Epidermal melanocyte (primary cell): ENCODE measurements at regions not wholly inside any gene's neighbourhood (a gene's known extent, or its start where the extent isn't known, plus 50 kb on each side); places are given as distances from the start of the nearest gene placed in this dataset.
"Not testable (repeated sequence)": the region's sequence is repeated elsewhere in the genome, so short reads cannot be mapped to it uniquely, and the experiment has no call there.

Source experiments
- DNase-seq: peaks from one replicate; pipeline ENCODE4 v3.0.0; 2011; ENCODE audit warnings: low spot score; ENCODE audit not compliant: insufficient read length

GRCh38 chr1:69076631-69077030 is 491.1 kb upstream of the LRRC7 start:
- no peak for DNase-seq

DNA sequence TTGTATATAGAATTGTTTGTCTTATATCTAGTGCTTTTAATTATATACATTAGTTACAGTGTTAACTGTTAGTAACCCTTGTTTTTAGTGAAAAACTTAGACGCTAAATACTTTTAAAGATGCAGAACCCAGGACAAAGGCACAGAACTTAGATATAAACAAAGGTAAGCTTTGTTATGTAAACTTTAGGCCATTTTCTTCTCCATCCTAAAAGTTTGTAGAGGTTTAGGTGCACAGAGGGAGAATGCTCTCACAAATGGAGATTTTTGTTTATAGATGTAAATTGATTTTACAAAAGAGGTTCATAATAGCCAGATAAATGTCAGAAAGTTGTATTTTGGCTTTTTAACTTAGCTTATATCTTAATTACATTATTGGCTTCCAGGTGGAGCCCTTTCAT is 490.5 kb upstream of the LRRC7 start:
- DNase-seq: no peak

DNA sequence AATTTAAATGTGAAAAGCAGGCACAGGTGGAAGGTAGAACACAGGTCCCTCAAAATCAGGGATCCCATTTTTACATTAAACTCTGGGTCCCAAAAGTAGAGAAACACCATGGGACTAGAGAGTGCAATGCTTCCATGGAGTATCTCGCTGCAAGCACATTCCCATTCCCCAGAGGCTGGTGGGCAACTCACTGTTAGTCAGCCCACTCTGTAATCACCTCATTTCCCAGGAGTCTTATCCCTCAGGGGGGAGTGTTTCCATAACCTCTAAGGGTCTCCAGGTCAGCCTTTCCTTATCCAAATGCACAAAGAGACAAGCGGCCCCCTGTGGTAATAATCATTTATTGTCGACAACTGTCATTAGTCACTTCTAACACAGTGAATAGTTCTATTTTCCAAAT is 490.1 kb upstream of the LRRC7 start:
- DNase-seq: no peak

- DNase-seq: no peak
Observed at GRCh38 chr1:69081668-69082067, 486.1 kb upstream of the LRRC7 start.

DNA sequence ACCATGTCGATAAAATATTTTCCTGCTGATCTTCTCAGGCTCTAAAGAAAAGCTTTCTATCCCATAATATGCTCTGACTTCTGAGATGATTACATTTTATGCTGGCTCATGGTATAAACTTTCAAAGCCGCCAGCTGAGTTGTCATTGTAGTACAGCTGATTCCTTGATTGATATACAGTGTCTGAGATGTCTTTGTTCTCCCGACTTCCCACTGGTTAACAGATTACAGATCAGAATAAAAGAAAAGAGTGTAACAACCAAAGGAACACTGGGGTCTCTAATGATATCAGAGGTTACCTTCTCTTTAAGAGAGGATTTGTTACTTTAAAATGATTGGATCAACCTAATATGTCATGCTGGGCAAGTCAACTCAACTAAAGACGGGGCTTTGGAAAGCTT is 485.4 kb upstream of the LRRC7 start:
- DNase-seq: no peak

GRCh38 chr1:69086148-69086547 is 481.6 kb upstream of the LRRC7 start:
- no peak for DNase-seq

DNA sequence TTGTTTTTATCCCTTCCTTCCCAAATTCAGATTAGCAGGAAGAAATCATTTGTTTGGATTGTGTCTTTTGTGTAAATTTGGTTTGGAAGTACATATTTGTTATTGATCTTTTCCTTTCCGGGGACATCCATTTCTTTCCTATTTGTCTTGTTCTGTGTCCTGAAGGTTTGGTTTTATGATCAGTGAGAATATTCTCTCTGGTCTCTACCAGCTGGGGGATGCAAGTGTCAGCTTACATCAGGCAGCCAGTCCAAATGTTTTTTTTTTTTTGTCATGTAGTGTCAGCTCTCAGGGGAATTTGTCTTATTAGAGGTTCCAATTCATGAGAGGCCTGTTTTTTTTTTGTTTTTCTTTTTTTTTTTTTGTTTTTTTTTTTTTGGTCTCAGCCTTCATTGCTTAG is 479.2 kb upstream of the LRRC7 start:
- DNase-seq: no peak

GRCh38 chr1:69090170-69090569 is 477.6 kb upstream of the LRRC7 start:
- no peak for DNase-seq

DNA sequence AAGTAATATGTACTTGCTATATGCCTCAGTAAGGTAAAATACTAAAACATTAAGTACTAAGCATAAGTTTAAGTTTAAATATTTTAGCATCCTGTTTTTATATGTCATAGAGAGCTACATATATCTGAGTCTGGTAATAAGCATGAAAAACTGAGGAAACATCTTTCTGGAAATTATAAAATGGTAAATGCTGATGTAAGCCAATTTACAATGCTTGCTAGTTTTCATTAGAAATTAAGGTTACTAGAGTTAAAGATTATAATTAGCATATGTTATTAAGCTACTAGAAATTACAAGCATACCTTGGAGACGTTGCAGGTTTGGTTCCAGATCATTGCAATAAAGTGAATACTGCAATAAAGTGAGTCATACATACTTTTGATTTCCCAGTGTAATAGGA is 477.0 kb upstream of the LRRC7 start:
- DNase-seq: no peak

DNA sequence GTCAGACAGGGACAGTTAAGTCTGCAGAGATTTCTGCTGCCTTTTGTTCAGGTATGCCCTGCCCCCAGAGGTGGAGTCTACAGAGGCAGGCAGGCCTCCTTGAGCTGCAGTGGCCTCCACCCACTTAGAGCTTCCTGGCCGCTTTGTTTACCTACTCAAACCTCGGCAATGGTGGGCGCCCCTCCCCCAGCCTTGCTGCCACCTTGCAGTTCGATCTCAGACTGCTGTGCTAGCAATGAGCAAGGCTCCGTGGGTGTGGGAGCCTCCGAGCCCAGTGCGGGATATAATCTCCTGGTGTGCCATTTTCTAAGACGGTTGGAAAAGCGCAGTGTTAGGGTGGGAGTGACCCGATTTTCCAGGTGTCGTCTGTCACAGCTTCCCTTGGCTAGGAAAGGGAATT is 465.7 kb upstream of the LRRC7 start:
- DNase-seq: not testable (repeated sequence)

DNA sequence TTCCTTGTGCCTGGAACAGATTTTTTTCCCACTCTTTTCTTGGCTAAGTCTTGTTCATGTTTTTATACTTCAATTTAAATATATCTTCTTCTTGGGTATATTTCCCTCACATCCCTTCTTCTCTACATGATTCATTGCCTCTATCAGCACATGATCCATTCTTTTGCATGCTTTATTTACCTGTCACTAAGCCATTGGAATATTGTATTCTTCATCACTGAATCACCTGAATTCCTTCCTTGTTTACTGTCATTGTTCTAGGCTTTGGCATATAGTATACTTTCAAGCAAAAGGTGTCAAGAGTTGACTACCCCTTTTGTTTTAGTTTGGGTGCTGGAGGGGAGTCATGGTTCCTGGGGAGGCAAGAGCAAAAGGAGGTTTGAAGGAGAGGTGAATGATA is 464.5 kb upstream of the LRRC7 start:
- no peak for DNase-seq

GRCh38 chr1:69103705-69104385 is 463.9 kb upstream of the LRRC7 start:
- DNase-seq: no peak

DNA sequence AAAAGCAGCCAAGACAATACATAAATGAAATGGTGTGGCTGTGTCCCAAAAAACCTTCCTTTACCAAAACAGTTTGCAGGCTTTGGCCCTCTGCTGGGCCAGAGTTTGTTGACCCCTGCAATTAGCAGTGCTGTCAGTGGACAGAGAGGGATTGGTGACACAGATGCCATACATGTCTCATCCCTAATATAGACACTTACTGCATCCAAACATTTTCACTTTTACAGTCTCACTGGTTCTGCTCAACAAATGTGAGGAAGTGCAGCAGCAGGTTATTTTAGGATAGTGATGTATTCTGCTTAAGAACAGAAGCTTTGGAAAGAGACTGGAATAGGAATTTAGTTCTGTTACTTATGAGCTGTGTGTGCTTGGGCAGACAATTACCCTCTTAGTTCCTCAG is 462.8 kb upstream of the LRRC7 start:
- no peak for DNase-seq

GRCh38 chr1:69109277-69109676 is 458.4 kb upstream of the LRRC7 start:
- no peak for DNase-seq

DNA sequence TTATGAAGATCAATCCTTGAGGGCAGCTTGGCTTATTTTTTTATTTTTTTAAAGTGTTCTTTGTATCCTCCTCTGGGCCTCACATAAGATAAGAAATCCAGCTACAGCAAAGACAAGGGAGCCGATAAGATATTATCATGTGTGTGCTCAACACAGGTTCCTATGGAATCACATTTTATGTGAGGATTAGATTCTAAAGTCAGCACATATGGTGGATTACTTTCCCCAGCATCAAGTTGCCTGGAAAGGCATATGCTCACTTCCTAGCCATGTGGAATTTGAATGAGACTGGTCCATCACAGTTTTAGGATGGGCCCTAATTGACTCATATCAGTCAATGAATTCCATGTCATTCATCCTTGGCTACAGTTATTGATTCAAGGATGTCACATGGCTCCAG is 456.9 kb upstream of the LRRC7 start:
- DNase-seq: no peak

- DNase-seq: not testable (repeated sequence)
Observed at GRCh38 chr1:69120126-69120741, 447.5 kb upstream of the LRRC7 start.

DNA sequence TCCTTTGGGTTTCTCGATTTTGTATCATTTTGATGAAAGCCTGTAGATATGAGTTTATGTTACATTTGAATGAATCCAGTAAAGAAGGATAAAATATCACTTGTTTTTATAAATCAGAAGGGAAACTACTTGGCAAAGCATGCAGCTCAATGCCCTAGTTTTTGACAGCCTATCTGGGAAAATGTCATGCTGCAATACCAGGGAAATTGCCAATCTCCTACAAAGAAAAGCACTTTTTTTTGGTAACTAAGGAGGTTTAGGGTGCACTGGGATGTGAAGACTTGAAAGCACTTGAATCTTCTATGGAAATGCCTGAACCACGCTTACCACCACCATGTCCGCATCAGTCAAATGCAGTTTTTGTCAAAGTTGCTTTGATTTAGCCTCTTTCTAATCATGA is 446.9 kb upstream of the LRRC7 start:
- no peak for DNase-seq

GRCh38 chr1:69121723-69122122 is 446.0 kb upstream of the LRRC7 start:
- DNase-seq: no peak

- DNase-seq: no peak
Observed at GRCh38 chr1:69122373-69122772, 445.3 kb upstream of the LRRC7 start.

GRCh38 chr1:69123486-69123885 is 444.2 kb upstream of the LRRC7 start:
- DNase-seq: no peak

DNA sequence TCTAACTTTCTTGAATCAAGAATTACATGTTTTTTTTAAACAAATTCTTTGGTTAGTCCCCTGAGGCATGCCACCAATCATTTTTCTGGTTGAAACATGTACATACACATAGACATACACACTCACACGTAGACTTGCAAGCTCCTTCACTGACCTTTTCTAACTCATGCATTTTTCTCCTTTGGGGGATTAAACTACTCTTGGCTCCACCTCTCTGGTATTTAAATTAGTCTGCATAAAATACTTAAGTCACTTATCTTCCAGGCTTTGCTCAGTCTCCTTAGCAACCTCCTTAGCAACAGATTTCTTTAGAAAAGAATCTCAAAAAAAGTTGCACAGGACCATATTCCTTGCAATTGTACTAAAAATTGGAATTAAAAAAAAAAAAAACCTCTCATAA is 440.9 kb upstream of the LRRC7 start:
- DNase-seq: no peak

GRCh38 chr1:69128204-69128603 is 439.5 kb upstream of the LRRC7 start:
- no peak for DNase-seq

GRCh38 chr1:69129538-69129937 is 438.2 kb upstream of the LRRC7 start:
- no peak for DNase-seq

DNA sequence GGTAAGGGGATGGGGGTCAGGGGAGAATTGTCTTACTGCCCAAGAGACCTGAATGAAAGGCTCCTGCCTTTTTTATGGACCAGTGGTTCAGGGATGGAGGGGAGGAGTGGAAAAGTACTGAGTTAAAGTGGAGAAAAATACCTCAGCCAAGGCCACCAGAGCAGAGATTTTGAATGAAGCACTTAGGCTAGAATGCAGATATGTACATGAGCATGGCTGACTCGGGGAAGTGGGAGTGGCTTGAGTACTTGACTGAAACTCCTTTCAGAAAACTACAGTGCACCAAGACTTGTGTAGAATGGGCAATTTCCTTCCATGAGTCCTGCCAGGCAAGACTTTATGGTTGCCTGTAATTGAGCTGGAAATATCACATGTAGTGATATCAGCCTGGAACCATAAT is 429.6 kb upstream of the LRRC7 start:
- no peak for DNase-seq
